ENCODE measurements at regions not wholly inside any gene's neighbourhood (a gene's known extent, or its start where the extent isn't known, plus 50 kb on each side); places are given as distances from the start of the nearest gene placed in this dataset.
"Not testable (repeated sequence)": the region's sequence is repeated elsewhere in the genome, so short reads cannot be mapped to it uniquely, and the experiment has no call there.

GRCh38 chr21:5975719-5976118 lies 4545.7 kb upstream of the TPTE start:
- DNase-seq (ENCODE audit: low read depth), result not testable (repeated sequence)

GRCh38 chr21:5997586-5997985 lies 4523.8 kb upstream of the TPTE start:
- DNase-seq (ENCODE audit: low read depth); H3K4me3 ChIP-seq (ENCODE audit: low read depth, low read length): not testable (repeated sequence)

More at GRCh38 chr21:5975719-5976118, 4545.7 kb upstream of the TPTE start:
- not testable (repeated sequence) for H3K4me3 ChIP-seq (ENCODE audit: low read depth, low read length)

- H3K4me3 ChIP-seq (ENCODE audit: low read depth, low read length); DNase-seq (ENCODE audit: low read depth): not testable (repeated sequence)
Observed at GRCh38 chr21:6015422-6016057, 4505.8 kb upstream of the TPTE start.

GRCh38 chr21:6020460-6020859 lies 4500.9 kb upstream of the TPTE start:
- not testable (repeated sequence) for DNase-seq (ENCODE audit: low read depth)

GRCh38 chr21:6020953-6021716 lies 4500.2 kb upstream of the TPTE start:
- DNase-seq (ENCODE audit: low read depth); H3K4me3 ChIP-seq (ENCODE audit: low read depth, low read length): not testable (repeated sequence)

More at GRCh38 chr21:6020460-6020859, 4500.9 kb upstream of the TPTE start:
- H3K4me3 ChIP-seq (ENCODE audit: low read depth, low read length), result not testable (repeated sequence)

GRCh38 chr21:6021717-6022270 lies 4499.6 kb upstream of the TPTE start:
- not testable (repeated sequence) for DNase-seq (ENCODE audit: low read depth); H3K4me3 ChIP-seq (ENCODE audit: low read depth, low read length)

- DNase-seq (ENCODE audit: low read depth); H3K4me3 ChIP-seq (ENCODE audit: low read depth, low read length): not testable (repeated sequence)
Observed at GRCh38 chr21:6023331-6023730, 4498.1 kb upstream of the TPTE start.

- not testable (repeated sequence) for DNase-seq (ENCODE audit: low read depth); H3K4me3 ChIP-seq (ENCODE audit: low read depth, low read length)
Observed at GRCh38 chr21:6025139-6025538, 4496.2 kb upstream of the TPTE start.

- not testable (repeated sequence) for H3K4me3 ChIP-seq (ENCODE audit: low read depth, low read length); DNase-seq (ENCODE audit: low read depth)
Observed at GRCh38 chr21:6027497-6027896, 4493.9 kb upstream of the TPTE start.

GRCh38 chr21:6034124-6034678 lies 4487.2 kb upstream of the TPTE start:
- H3K4me3 ChIP-seq (ENCODE audit: low read depth, low read length); DNase-seq (ENCODE audit: low read depth): not testable (repeated sequence)

- not testable (repeated sequence) for DNase-seq (ENCODE audit: low read depth); H3K4me3 ChIP-seq (ENCODE audit: low read depth, low read length)
Observed at GRCh38 chr21:6034820-6035473, 4486.4 kb upstream of the TPTE start.

- not testable (repeated sequence) for H3K4me3 ChIP-seq (ENCODE audit: low read depth, low read length); DNase-seq (ENCODE audit: low read depth)
Observed at GRCh38 chr21:6035474-6036155, 4485.8 kb upstream of the TPTE start.

GRCh38 chr21:6039224-6039623 lies 4482.2 kb upstream of the TPTE start:
- not testable (repeated sequence) for H3K4me3 ChIP-seq (ENCODE audit: low read depth, low read length); DNase-seq (ENCODE audit: low read depth)

- DNase-seq (ENCODE audit: low read depth); H3K4me3 ChIP-seq (ENCODE audit: low read depth, low read length): not testable (repeated sequence)
Observed at GRCh38 chr21:6040095-6040494, 4481.3 kb upstream of the TPTE start.

- H3K4me3 ChIP-seq (ENCODE audit: low read depth, low read length); DNase-seq (ENCODE audit: low read depth): not testable (repeated sequence)
Observed at GRCh38 chr21:6043430-6044275, 4477.7 kb upstream of the TPTE start.

- not testable (repeated sequence) for H3K4me3 ChIP-seq (ENCODE audit: low read depth, low read length); DNase-seq (ENCODE audit: low read depth)
Observed at GRCh38 chr21:6044695-6045094, 4476.7 kb upstream of the TPTE start.

- not testable (repeated sequence) for DNase-seq (ENCODE audit: low read depth); H3K4me3 ChIP-seq (ENCODE audit: low read depth, low read length)
Observed at GRCh38 chr21:6049930-6050329, 4471.5 kb upstream of the TPTE start.

Measured in fibroblast of the aortic adventitia (primary cell).